HepG2 (cell line): ENCODE measurements at regions not wholly inside any gene's neighbourhood (a gene's known extent, or its start where the extent isn't known, plus 50 kb on each side); places are given as distances from the start of the nearest gene placed in this dataset.
A peak's percentile ranks its signal among the peaks of the same experiment; 100 is the strongest.

Source experiments
- ATAC-seq: fragments of 200-7000 bp; cut with Tn5 transposase; 3 replicates; pipeline ENCODE4 v1.9.1; 2020; ENCODE audit warnings: mild to moderate bottlenecking, moderate library complexity
- BruUV-seq: library from RNA; stranded (reverse); fragments of 400-500 nt; replicated peaks from 2 replicates; lab custom pipeline; 2021; lab: Mats Ljungman, UMichigan
- CTCF ChIA-PET: fragments of 300-600 bp; formaldehyde crosslinking; extraction: SDS; loops from one replicate; lab custom pipeline; 2021; ENCODE audit warnings: low total read pairs, inconsistent platforms, low intra/inter-chr PET ratio; lab: Yijun Ruan, JAX
- POLR2A ChIA-PET: fragments of 350-600 bp; sonication (Branson Sonifier 250); formaldehyde crosslinking; loops from one replicate; lab custom pipeline; 2020; ENCODE audit warnings: antibody characterized with exemption, inconsistent platforms; lab: Yijun Ruan, JAX
- DNase-seq: peaks from one replicate; pipeline ENCODE4 v3.0.0-alpha.2; 2015; ENCODE audit warnings: low spot score
- FAIRE-seq: peaks from 3 replicates; lab custom pipeline; 2011; peaks lifted over from hg19 to GRCh38; lab: Jason Lieb, UNC
- H2AFZ ChIP-seq: one replicate; pipeline ENCODE4 v1.6.1; 2011; ENCODE audit warnings: low read length, inconsistent platforms
- H3K27ac ChIP-seq: fragments of 300-600 bp; 3 replicates; pipeline ENCODE4 v1.8.0; 2011; ENCODE audit warnings: mixed run types, mild to moderate bottlenecking, mixed read lengths, low read length, inconsistent platforms; ENCODE audit not compliant: insufficient read depth; ENCODE audit errors: extremely low read length
- H3K27me3 ChIP-seq, 2 experiments: fragments of 200-600 bp in 1 of 2; 2 replicates in 1 of 2; 3 replicates in 1 of 2; pipeline versions ENCODE4 v1.6.0 to v1.8.0; 2011; ENCODE audit warnings: low read length in 2 of 2, mild to moderate bottlenecking in 2 of 2, moderate library complexity in 2 of 2, inconsistent platforms in 1 of 2; ENCODE audit not compliant: insufficient read depth in 2 of 2, control insufficient read depth in 1 of 2
- H3K36me3 ChIP-seq, 2 experiments: fragments of 200-600 bp in 1 of 2; replicated peaks in 1 of 2; 2 replicates in 1 of 2; 3 replicates in 1 of 2; pipeline versions ENCODE4 v1.5.1 to v1.8.0; 2011; ENCODE audit warnings: low read length in 2 of 2, inconsistent platforms in 1 of 2; ENCODE audit not compliant: insufficient read depth in 2 of 2, control insufficient read depth in 1 of 2
- H3K4me1 ChIP-seq: 2 replicates; pipeline ENCODE4 v1.5.1; 2012; ENCODE audit warnings: low read length, inconsistent platforms; ENCODE audit not compliant: insufficient read depth
- H3K4me2 ChIP-seq: 2 replicates; pipeline ENCODE4 v1.6.0; 2011; ENCODE audit warnings: low read depth, low read length, inconsistent platforms
- H3K4me3 ChIP-seq, 3 experiments: fragments of 200-600 bp in 1 of 3; sonication (generic), shearing (Covaris generic) in 1 of 3; replicated peaks in 1 of 3; 2 replicates each; pipeline ENCODE4 v1.5.1; 2011 to 2016; ENCODE audit warnings: low read length in 3 of 3, inconsistent platforms in 2 of 3, low read depth in 2 of 3, mild to moderate bottlenecking in 2 of 3, control low read depth in 1 of 3, mixed read lengths in 1 of 3; ENCODE audit not compliant: insufficient read depth in 1 of 3
- H3K79me2 ChIP-seq: one replicate; pipeline ENCODE4 v1.6.1; 2011; ENCODE audit warnings: low read length, inconsistent platforms; ENCODE audit not compliant: insufficient read depth
- H3K9ac ChIP-seq: 2 replicates; pipeline ENCODE4 v1.6.0; 2011; ENCODE audit warnings: mild to moderate bottlenecking, low read depth, low read length, inconsistent platforms; ENCODE audit not compliant: insufficient read depth
- H3K9me3 ChIP-seq: 2 replicates; pipeline ENCODE4 v1.5.1; 2012; ENCODE audit warnings: mild to moderate bottlenecking, low read length
- H4K20me1 ChIP-seq: 2 replicates; pipeline ENCODE4 v1.6.0; 2011; ENCODE audit warnings: inconsistent platforms, mild to moderate bottlenecking, low read length, moderate library complexity; ENCODE audit not compliant: insufficient read depth
- ARID4A ChIP-seq: sonication (generic); formaldehyde crosslinking; IDR thresholded peaks from 2 replicates; pipeline ENCODE4 v1.5.0; 2020; ENCODE audit warnings: mild to moderate bottlenecking, missing genetic modification reagents, borderline replicate concordance
- EP300 ChIP-seq, 3 experiments: sonication (generic) in 1 of 3; formaldehyde crosslinking in 1 of 3; IDR thresholded peaks; 2 replicates each; pipeline versions ENCODE4 v1.5.1 to v1.6.1; 2011 to 2020; ENCODE audit warnings: low read depth in 2 of 3, low read length in 2 of 3, borderline replicate concordance in 1 of 3, improper control_type of control experiment in 1 of 3, mild to moderate bottlenecking in 1 of 3, missing genetic modification reagents in 1 of 3, moderate library complexity in 1 of 3
- ERF ChIP-seq: IDR thresholded peaks from 2 replicates; pipeline ENCODE4 v1.6.1; 2018; ENCODE audit warnings: missing biosample characterization, missing genetic modification reagents
- HDAC6 ChIP-seq: fragments of 200-600 bp; sonication (generic); IDR thresholded peaks from 2 replicates; pipeline ENCODE4 v1.7.0; 2017; ENCODE audit warnings: mild to moderate bottlenecking, antibody characterized with exemption, low read length, low read depth
- HNRNPH1 ChIP-seq: fragments of 200-400 bp; formaldehyde crosslinking; optimal IDR thresholded peaks from 2 replicates; pipeline ENCODE3; 2017; ENCODE audit warnings: mild to moderate bottlenecking, low read depth, low read length
- HNRNPLL ChIP-seq: fragments of 200-400 bp; formaldehyde crosslinking; IDR thresholded peaks from 2 replicates; pipeline ENCODE4 v1.6.1; 2017; ENCODE audit warnings: mild to moderate bottlenecking, low read depth, low read length; ENCODE audit not compliant: poor library complexity, severe bottlenecking
- MYNN ChIP-seq: sonication (generic); formaldehyde crosslinking; IDR thresholded peaks from 2 replicates; pipeline ENCODE4 v1.4.0; 2020; ENCODE audit warnings: mild to moderate bottlenecking, low read depth, missing genetic modification reagents
- NCOR1 ChIP-seq: fragments of 200-600 bp; sonication (generic); IDR thresholded peaks from 2 replicates; pipeline ENCODE4 v1.7.0; 2017; ENCODE audit warnings: antibody characterized with exemption, low read length, borderline replicate concordance
- RFXAP ChIP-seq: sonication (generic); formaldehyde crosslinking; IDR thresholded peaks from 2 replicates; pipeline ENCODE4 v1.4.0; 2020; ENCODE audit warnings: missing genetic modification reagents, borderline replicate concordance
- SP4 ChIP-seq: sonication (generic); formaldehyde crosslinking; IDR thresholded peaks from 2 replicates; pipeline ENCODE4 v1.8.1; 2023; ENCODE audit warnings: mild to moderate bottlenecking, missing genetic modification reagents
- ZHX1 ChIP-seq: sonication (generic); formaldehyde crosslinking; IDR thresholded peaks from 2 replicates; pipeline ENCODE4 v1.8.1; 2022; ENCODE audit warnings: low read depth, mild to moderate bottlenecking, missing genetic modification reagents
- ZNF615 ChIP-seq: sonication (generic); formaldehyde crosslinking; IDR thresholded peaks from 2 replicates; pipeline ENCODE4 v1.5.0; 2020; ENCODE audit warnings: mild to moderate bottlenecking, missing genetic modification reagents, borderline replicate concordance
- ZNF850 ChIP-seq: sonication (generic); formaldehyde crosslinking; conservative IDR thresholded peaks from 2 replicates; pipeline ENCODE4 v1.9.0; 2021; ENCODE audit warnings: mild to moderate bottlenecking, missing genetic modification reagents
- WGBS: methylation state at CpG from one replicate; pipeline ENCODE4 v1.1.6; 2017; ENCODE audit warnings: low lambda C conversion rate; 5-methylcytosine and 5-hydroxymethylcytosine counted together
- in situ Hi-C: cut with HindIII; loops from 2 replicates; pipeline ENCODE4 v1.10.0; 2017; ENCODE audit warnings: low pct_unique_long_range_greater_than_20kb; ENCODE audit not compliant: extremely low pct_ligation_motif_present
- intact Hi-C: fragments of 100-400 bp; cut with micrococcal nuclease; formaldehyde crosslinking; loops from one replicate; pipeline ENCODE4 v1.10.0; 2022; ENCODE audit not compliant: unreplicated experiment

GRCh38 chr20:50269091-50270033 lies 78.7 kb downstream of the CEBPB start (continued):
- TF ChIP-seq ARID4A (CRISPR knock-in tag): peak; percentile 48; the same call in 1 of the 2 replicates
- TF ChIP-seq, all 625 proteins: peak for 60

GRCh38 chr20:50270034-50270395 lies 79.4 kb downstream of the CEBPB start:
- WGBS: 26% methylated on average over 8 of the region's 8 CpGs
- H3K4me2 ChIP-seq: peak overlapping the region; percentile 59
- no peak overlapping the region for H3K27ac ChIP-seq
- H2AFZ ChIP-seq: no peak overlapping the region
- no peak for FAIRE-seq
- H3K79me2 ChIP-seq: no peaks in the 10 kb centered on the region
- H3K4me3 ChIP-seq: peak overlapping the region in 1 of 3 experiments; percentile 52; a peak in 2 of 6 replicates
- H3K4me1 ChIP-seq: peaks cover 100% of the 10 kb centered on the region
- H3K9me3 ChIP-seq: no peaks in the 10 kb centered on the region
- H3K36me3 ChIP-seq: no peaks in the 10 kb centered on the region
- no peaks in the 10 kb centered on the region for H4K20me1 ChIP-seq
- H3K9ac ChIP-seq: no peak overlapping the region; the same call in 1 of the 2 replicates
- no peak for DNase-seq
- in situ Hi-C loops (loop anchor here (5.0 kb wide), 1 partner anchor 78 kb away; the partner anchor contains the start of gene CEBPB), intact Hi-C loops (loop anchor here (5.0 kb wide), 1 partner anchor 37 kb away; no protein-coding TSS in a partner anchor)
- peaks cover 0 to 12% of the 10 kb centered on the region in 2 experiments; a peak in 3 of 5 replicates for H3K27me3 ChIP-seq
- ChIA-PET CTCF (no interaction called here), POLR2A (interaction anchor here (0.6 to 1.7 kb wide), 8 partner anchors 12 to 81 kb away, joined by 3 to 7 read pairs (median 4); no protein-coding TSS in a partner anchor)
- no TSS peak for BruUV-seq
- ATAC-seq: peak; percentile 5
- 0 out of 2 replicates have a peak, but pooled peaks have one; percentile 70 for TF ChIP-seq ZNF615 (CRISPR knock-in tag)
- TF ChIP-seq HDAC6: no peak
- TF ChIP-seq EP300 (IDR thresholded peaks at IDR 0.05; ENCODE audit: low read depth in 2 of 2, low read length in 2 of 2): peak in 1 of 2 experiments; percentile 28; a peak in 1 of 4 replicates
- TF ChIP-seq EP300 (CRISPR knock-in tag; IDR thresholded peaks at IDR 0.05; ENCODE audit: borderline replicate concordance): no peak
- no peak for TF ChIP-seq ZNF850 (CRISPR knock-in tag)
- peak; percentile 1 for TF ChIP-seq HNRNPLL
- 0 out of 2 replicates have a peak, but pooled peaks have one; percentile 34 for TF ChIP-seq SP4 (CRISPR knock-in tag)
- no peak for TF ChIP-seq NCOR1
- TF ChIP-seq ZHX1 (CRISPR knock-in tag): peak; percentile 89
- TF ChIP-seq MYNN (CRISPR knock-in tag): no peak
- TF ChIP-seq ERF (CRISPR knock-in tag): peak; percentile 7; the same call in 1 of the 2 replicates
- TF ChIP-seq RFXAP (CRISPR knock-in tag): 0 out of 2 replicates have a peak, but pooled peaks have one; percentile 17
- TF ChIP-seq HNRNPH1: no peak
